Muscle layer of duodenum (tissue), 2 donors: ENCODE measurements at regions not wholly inside any gene's neighbourhood (a gene's known extent, or its start where the extent isn't known, plus 50 kb on each side); places are given as distances from the start of the nearest gene placed in this dataset.

Experiments used
- H3K27ac ChIP-seq: one replicate; pipeline ENCODE4 v1.7.0; 2013; ENCODE audit warnings: mild to moderate bottlenecking, low read length
- H3K27me3 ChIP-seq: one replicate; pipeline ENCODE4 v1.7.0; 2013; ENCODE audit warnings: low read depth, mild to moderate bottlenecking, control low read depth, low read length
- H3K36me3 ChIP-seq, 2 donors: one replicate each; pipeline ENCODE4 v1.7.0; 2013; ENCODE audit warnings: low read length in 2 of 2, control low read depth in 1 of 2, mild to moderate bottlenecking in 1 of 2; ENCODE audit not compliant: insufficient read depth in 2 of 2, control insufficient read depth in 1 of 2
- H3K4me1 ChIP-seq, 2 donors: one replicate each; pipeline ENCODE4 v1.7.0; 2013; ENCODE audit warnings: low read length in 2 of 2, mild to moderate bottlenecking in 2 of 2, control low read depth in 1 of 2, moderate library complexity in 1 of 2; ENCODE audit not compliant: insufficient read depth in 2 of 2, control insufficient read depth in 1 of 2
- H3K4me3 ChIP-seq, 2 donors: one replicate each; pipeline ENCODE4 v1.7.0; 2013; ENCODE audit warnings: low read length in 2 of 2, low read depth in 1 of 2, mild to moderate bottlenecking in 1 of 2
- H3K9me3 ChIP-seq, 2 donors: one replicate each; pipeline ENCODE4 v1.7.0; 2013; ENCODE audit warnings: low read length in 2 of 2, control low read depth in 1 of 2, mild to moderate bottlenecking in 1 of 2; ENCODE audit not compliant: control insufficient read depth in 1 of 2
- donor health status: healthy.

DNA sequence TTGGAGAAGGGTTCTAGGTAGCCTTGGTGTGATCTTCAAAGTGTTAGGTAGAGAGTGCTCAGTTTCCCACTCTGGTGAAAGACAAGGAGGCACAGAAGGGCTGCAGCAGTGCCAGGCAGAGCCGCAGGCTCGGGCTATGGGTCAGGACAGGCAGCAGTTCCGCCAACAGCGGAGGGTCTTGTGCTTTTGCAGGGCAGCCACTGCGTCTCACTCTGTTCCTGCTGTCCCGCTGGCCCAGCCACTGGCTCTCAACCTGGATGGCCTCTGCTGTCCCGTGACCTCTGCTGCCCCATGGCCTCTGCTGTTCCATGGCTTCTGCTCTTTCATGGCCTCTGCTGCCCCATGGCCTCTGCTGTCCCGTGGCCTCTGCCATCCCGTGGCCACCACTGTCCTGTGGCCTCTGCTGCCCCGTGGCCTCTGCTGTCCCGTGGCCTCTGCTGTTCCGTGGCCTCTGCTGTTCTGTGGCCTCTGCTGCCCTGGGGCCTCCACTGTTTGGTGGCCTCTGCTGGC is 175.7 kb downstream of the URI1 start:
- Histone ChIP-seq H3K27me3 (no peaks in the 10 kb centered on the region), H3K4me1 (no peaks in the 10 kb centered on the region), H3K9me3 (no peaks in the 10 kb centered on the region), H3K4me3 (no peak overlapping the region), H3K36me3 (no peaks in the 10 kb centered on the region), H3K27ac (no peak overlapping the region)

DNA sequence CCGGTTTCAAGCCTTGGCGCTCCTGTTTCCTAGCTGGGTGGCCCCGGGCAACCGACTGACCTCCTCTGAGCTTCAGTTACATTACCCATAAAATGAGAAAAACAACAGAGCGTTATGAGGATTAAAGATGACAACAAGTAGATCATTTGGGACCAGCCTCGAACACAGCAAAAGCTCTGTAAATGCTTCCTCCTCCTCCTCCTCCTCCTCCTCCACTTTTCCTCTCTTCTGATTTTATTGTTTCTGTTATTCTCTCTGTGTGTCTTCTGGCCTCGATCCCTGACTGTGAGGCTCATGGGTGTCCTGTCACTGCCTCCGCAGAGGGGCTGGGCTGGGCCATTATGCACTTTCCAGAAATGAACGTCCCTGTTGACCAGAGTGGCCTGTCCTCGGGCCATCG is 176.2 kb downstream of the URI1 start:
- Histone ChIP-seq H3K36me3 (no peaks in the 10 kb centered on the region), H3K9me3 (no peaks in the 10 kb centered on the region), H3K4me3 (no peak overlapping the region), H3K4me1 (no peaks in the 10 kb centered on the region), H3K27ac (no peak overlapping the region), H3K27me3 (no peaks in the 10 kb centered on the region)

DNA sequence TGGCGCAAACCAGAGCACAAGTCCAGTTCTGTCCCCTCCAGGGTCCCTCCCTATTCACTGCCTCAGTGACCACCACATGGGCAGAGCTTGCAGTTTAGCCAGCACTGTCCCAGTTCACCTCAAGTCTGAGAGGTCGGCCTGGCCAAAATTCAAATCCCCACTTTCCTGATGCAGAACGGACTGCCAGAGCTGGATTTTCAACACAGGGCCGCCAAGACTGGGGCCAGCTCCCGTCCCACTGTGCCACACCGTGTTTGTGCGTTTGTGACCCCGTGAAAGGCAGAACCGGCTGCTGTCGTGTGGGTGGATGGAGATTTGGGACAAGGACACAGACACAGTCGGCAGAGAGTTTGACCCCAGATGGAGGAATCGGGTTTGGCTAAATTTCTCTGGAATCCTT is 176.7 kb downstream of the URI1 start:
- Histone ChIP-seq H3K9me3 (no peaks in the 10 kb centered on the region), H3K27me3 (no peaks in the 10 kb centered on the region), H3K4me1 (no peaks in the 10 kb centered on the region), H3K27ac (no peak overlapping the region), H3K4me3 (no peak overlapping the region), H3K36me3 (no peaks in the 10 kb centered on the region)

DNA sequence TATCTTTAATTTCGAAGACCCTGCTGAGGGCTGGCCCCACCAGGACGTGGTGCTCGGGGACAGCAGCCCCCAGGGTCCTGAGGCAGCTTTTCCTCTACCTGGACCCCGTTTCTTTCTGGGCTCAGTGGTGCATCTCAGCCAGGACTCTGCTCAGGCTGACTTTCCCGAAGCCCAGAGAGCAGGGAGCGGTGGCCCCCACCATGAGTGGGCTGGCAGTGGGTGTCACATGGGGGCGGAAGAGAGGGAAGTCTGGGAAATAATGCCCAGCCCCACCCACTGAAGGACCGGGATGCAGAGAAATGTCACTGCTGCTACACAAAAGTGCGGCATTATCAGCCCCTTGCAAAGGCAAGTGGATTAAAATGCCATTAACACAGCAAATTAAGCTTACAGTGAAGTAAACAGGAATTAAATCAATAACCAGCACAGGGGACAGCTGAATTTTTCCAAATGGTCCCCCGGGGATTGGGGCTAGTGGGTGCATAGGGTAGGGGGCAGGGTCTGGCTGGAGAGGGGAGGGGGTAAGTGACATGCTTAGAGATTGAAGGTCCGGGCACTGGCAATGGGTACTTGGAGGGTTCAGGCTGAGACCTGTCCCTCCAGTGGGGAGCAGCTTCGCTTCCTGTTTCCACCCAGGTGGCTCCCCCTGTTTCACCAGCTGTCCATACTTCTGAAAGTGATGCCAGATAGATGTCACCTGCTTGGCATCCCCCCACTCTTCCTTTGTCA is 177.3 kb downstream of the URI1 start:
- Histone ChIP-seq H3K9me3 (no peaks in the 10 kb centered on the region), H3K27ac (no peak overlapping the region), H3K27me3 (no peaks in the 10 kb centered on the region), H3K36me3 (no peaks in the 10 kb centered on the region), H3K4me1 (no peaks in the 10 kb centered on the region), H3K4me3 (no peak overlapping the region)

DNA sequence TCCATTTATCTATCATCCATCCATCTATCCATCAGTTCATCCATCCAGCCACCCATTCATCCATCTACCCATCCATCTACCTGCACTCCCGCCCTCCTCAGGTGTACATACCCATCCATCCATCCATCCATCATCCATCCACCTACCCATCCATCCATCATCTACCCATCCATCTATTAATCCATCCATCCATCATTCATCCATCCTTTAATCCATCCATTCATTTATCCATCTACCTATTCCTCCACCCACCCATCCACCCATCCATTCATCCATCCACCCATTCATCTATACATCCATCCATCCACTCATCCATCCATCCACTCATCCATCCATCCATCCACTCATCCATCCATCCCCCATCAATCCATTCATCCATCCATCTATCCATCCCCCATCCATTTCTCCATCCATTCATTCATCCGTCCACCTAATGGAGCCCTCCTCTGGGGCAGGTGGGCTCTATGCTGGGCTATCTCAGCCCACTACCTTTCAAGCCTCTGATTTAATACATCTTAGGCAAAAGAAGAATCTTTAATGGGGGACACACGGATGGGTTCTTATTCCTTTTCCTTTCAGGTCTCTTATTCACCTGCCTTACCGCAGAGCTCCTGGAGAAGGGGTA is 178.9 kb downstream of the URI1 start:
- H3K36me3 ChIP-seq, result no peaks in the 10 kb centered on the region
- no peaks in the 10 kb centered on the region for H3K4me1 ChIP-seq
- no peak overlapping the region for H3K27ac ChIP-seq
- H3K9me3 ChIP-seq, result no peaks in the 10 kb centered on the region
- H3K4me3 ChIP-seq, result no peak overlapping the region
- no peaks in the 10 kb centered on the region for H3K27me3 ChIP-seq

DNA sequence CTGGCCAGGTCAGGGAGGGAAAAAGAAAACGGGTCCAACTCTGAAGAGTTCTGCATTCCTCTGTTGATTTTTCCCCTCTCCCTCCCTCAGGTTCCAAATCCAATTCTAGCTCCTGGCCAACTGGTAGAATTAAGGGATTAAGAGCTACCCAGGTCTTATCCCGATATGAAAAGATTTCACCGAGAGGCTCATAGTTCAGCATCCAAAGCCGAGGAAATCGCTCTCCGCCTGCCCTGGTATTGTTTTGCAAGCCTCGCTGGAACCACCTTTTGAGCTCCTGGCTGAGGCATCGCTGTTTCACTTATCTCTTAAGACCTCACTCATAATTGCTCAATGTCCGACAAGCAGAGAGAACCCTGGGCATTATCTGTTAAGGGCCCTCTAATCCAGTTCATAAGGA is 180.4 kb downstream of the URI1 start:
- Histone ChIP-seq H3K27ac (no peak overlapping the region), H3K9me3 (no peaks in the 10 kb centered on the region), H3K36me3 (no peaks in the 10 kb centered on the region), H3K4me3 (no peak overlapping the region), H3K4me1 (no peaks in the 10 kb centered on the region), H3K27me3 (no peaks in the 10 kb centered on the region)

DNA sequence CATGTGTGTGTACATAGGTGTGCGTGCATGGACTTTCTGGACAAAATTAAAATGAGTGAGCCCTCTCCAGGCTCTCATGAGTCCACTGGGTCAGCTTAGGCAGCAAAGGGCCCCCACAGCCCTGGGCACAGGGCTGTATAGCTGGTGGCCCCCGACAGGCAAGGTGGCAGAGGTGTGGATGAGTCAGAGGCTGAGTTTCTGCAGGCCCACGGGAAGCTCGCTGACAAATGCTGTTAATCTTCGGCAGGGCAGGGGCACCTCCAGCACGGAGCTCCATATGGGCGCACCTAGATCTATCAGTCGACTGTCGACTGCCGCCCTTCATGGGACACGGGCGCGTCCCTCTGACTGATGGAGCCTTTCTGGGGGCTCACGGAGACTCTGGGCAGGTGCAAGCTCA is 181.1 kb downstream of the URI1 start:
- Histone ChIP-seq H3K27ac (no peak overlapping the region), H3K9me3 (no peaks in the 10 kb centered on the region), H3K4me3 (no peak overlapping the region), H3K27me3 (no peaks in the 10 kb centered on the region), H3K36me3 (no peaks in the 10 kb centered on the region), H3K4me1 (no peaks in the 10 kb centered on the region)

DNA sequence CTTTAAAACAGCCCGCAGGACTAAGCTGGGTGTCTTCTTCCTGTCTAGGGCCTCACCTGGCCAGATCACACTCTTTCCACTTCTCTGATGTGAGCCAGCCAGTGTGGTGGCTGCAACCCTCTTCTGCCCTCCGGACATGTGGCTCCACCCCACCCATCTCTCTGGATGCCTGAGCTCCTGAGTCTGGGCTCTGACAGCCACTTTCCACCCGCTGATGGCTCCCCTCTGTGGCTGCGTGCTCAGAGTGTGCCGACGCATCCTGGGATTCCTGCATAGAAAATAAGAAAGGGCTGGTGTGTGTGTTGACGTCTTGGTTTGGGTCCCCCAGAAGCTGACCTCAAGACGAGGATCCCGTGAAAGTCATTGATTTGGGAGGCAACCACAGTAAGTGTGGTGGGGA is 181.6 kb downstream of the URI1 start:
- Histone ChIP-seq H3K4me3 (no peak overlapping the region), H3K9me3 (no peaks in the 10 kb centered on the region), H3K27me3 (no peaks in the 10 kb centered on the region)

DNA sequence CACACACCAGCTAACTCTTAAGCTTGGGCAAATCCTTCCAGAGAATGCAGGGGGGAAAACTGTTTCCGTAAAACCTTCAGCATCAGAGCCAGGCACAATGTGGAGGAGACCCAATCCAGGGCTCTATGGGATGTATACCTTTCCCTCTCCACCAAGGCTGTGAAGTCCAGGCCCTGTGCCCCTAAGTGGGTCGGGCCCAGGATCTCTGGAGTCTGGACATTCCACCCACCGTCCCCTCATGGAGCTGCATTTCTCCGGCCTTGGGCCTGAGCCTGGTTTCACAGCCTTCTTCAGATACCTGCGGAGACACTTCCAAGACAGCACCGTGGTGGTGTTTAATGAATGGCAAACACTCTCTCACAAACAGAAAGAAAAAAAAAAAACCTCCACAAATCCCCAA is 186.2 kb downstream of the URI1 start:
- no peaks in the 10 kb centered on the region for H3K4me1 ChIP-seq
- no peak overlapping the region for H3K27ac ChIP-seq
- H3K4me3 ChIP-seq, result no peak overlapping the region
- no peaks in the 10 kb centered on the region for H3K36me3 ChIP-seq
- H3K27me3 ChIP-seq, result no peaks in the 10 kb centered on the region
- no peaks in the 10 kb centered on the region for H3K9me3 ChIP-seq

More for the DNA sequence above, 181.6 kb downstream of the URI1 start:
- Histone ChIP-seq H3K4me1 (no peaks in the 10 kb centered on the region), H3K27ac (no peak overlapping the region), H3K36me3 (no peaks in the 10 kb centered on the region)

DNA sequence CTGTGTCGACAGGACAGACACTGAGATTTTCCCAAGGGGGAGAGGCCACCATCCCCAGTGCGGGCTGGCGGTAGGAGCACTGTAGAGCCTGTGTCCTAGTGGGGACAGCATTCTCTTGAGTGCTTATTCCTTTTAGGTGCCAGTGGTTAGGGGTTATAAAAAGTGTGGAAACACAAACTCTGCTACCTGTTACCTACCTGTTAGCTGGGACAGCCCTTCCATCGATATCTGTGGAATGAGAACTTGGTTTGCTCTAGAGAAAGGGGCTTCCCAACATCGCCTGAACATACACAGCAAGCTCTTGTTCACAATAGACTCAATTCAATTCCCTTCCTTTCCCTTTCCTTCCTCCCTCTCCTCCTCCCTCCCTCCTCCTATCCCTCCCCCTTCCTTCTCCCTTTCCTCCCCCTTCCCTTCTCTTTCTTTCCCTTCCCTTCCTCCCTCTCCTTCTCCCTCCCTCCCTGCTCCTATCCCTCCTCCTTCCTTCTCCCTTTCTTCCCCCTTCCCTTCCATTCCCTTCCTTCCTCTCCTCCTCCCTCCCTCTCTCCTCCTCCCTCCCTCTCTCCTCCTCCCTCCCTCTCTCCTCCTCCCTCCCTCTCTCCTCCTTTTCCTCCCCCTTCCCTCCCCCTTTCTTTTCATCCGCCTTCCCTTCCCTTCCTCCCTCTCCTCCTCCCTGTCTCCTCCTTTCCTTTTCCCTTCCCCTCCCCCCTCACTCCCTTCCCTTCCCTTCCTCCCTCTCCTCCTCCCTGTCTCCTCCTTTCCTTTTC is 188.5 kb downstream of the URI1 start:
- H3K4me1 ChIP-seq, result no peaks in the 10 kb centered on the region
- no peak overlapping the region for H3K27ac ChIP-seq
- H3K9me3 ChIP-seq, result no peaks in the 10 kb centered on the region
- no peaks in the 10 kb centered on the region for H3K27me3 ChIP-seq
- H3K36me3 ChIP-seq, result no peaks in the 10 kb centered on the region
- no peak overlapping the region for H3K4me3 ChIP-seq

DNA sequence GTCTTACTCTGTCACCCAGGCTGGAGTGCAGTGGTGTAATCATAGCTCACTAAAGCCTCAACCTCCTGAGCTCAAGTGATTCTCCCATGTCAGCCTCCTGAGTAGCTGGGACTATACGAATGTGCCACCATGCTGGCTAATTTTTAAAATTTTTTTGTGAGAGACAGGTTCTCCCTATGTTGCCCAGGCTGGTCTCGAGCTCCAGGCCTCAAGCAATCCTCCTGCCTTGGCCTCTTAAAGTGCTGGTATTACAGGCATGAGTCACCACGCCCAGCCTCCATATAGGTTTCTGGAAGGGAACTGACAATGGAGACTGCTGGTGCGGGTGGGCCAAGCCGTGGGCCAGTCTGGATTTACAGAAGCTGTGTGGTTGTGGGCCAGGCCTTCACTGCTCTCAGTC is 189.2 kb downstream of the URI1 start:
- Histone ChIP-seq H3K36me3 (no peaks in the 10 kb centered on the region), H3K9me3 (no peaks in the 10 kb centered on the region), H3K27me3 (no peaks in the 10 kb centered on the region), H3K27ac (no peak overlapping the region), H3K4me1 (no peaks in the 10 kb centered on the region), H3K4me3 (no peak overlapping the region)
